PC-3 (cell line): ENCODE measurements at regions not wholly inside any gene's neighbourhood (a gene's known extent, or its start where the extent isn't known, plus 50 kb on each side); places are given as distances from the start of the nearest gene placed in this dataset.

Source experiments
- CTCF ChIP-seq: fragments of 300-600 bp; sonication (generic); conservative IDR thresholded peaks from 2 replicates; pipeline ENCODE4 v1.5.1; 2017; ENCODE audit warnings: antibody characterized with exemption, low read depth, mild to moderate bottlenecking, low read length
- EZH2 ChIP-seq: fragments of 300-600 bp; sonication (generic); IDR thresholded peaks from one replicate; pipeline ENCODE4 v1.6.1; 2017; ENCODE audit warnings: antibody characterized with exemption, mild to moderate bottlenecking, low read length; ENCODE audit not compliant: unreplicated experiment
- EZH2phosphoT487 ChIP-seq: fragments of 300-600 bp; sonication (generic); IDR thresholded peaks from 2 replicates; pipeline ENCODE4 v1.6.1; 2018; ENCODE audit warnings: mild to moderate bottlenecking, antibody characterized with exemption, low read length, borderline replicate concordance

GRCh38 chr11:115776916-115777315, 272.7 kb upstream of the CADM1 start:
- TF ChIP-seq CTCF (no peak), EZH2phosphoT487 (no peak), EZH2 (no peak)
